Sigmoid colon (tissue), 4 donors: ENCODE measurements at regions not wholly inside any gene's neighbourhood (a gene's known extent, or its start where the extent isn't known, plus 50 kb on each side); places are given as distances from the start of the nearest gene placed in this dataset.

ENCODE experiments used
- EP300 ChIP-seq, 4 donors: sonication (generic); formaldehyde crosslinking; IDR thresholded peaks; one replicate each; pipeline ENCODE4 v1.6.1; 2017; ENCODE audit warnings: antibody characterized with exemption in 4 of 4
- POLR2A ChIP-seq, 2 donors: fragments of 450-650 bp; IDR thresholded peaks; one replicate each; pipeline ENCODE4 v1.6.1; 2016; ENCODE audit warnings: antibody characterized with exemption in 2 of 2, mild to moderate bottlenecking in 2 of 2, moderate library complexity in 2 of 2
- POLR2AphosphoS5 ChIP-seq, 4 donors: sonication (generic); formaldehyde crosslinking; IDR thresholded peaks; one replicate each; pipeline ENCODE4 v1.6.1; 2017; ENCODE audit warnings: antibody characterized with exemption in 4 of 4
- TF ChIP-seq, protein P1 (sequence below), 4 experiments: fragments of 450-650 bp in 3 of 4; fragments of 200-600 bp in 1 of 4; IDR thresholded peaks; one replicate each; pipeline ENCODE4 v1.5.1; 2016 to 2019; ENCODE audit warnings: antibody characterized with exemption in 4 of 4, mild to moderate bottlenecking in 3 of 4, moderate library complexity in 2 of 4

DNA sequence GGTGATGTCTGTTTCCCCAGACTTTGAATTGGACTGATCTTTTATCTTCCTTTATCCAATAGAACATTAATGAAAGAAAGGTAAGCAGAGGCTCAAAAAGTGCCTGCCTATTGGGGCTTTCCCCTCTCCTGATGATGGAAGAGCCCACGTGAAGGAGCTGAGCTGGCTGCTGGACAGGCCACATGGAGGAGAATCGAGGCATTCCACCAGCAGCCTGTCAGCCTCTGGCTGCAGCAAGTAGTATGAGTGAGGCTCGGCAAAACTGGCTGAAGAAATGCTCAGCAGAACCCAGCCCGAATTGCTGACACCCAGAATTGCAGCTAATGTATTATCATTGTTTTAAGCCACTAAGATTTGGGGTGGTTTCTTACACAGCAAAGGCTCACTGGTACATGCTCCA, 66.5 kb upstream of the STC2 start:
- TF ChIP-seq POLR2A (IDR thresholded peaks at IDR 0.05), result no peak
- TF ChIP-seq, protein P1, sequence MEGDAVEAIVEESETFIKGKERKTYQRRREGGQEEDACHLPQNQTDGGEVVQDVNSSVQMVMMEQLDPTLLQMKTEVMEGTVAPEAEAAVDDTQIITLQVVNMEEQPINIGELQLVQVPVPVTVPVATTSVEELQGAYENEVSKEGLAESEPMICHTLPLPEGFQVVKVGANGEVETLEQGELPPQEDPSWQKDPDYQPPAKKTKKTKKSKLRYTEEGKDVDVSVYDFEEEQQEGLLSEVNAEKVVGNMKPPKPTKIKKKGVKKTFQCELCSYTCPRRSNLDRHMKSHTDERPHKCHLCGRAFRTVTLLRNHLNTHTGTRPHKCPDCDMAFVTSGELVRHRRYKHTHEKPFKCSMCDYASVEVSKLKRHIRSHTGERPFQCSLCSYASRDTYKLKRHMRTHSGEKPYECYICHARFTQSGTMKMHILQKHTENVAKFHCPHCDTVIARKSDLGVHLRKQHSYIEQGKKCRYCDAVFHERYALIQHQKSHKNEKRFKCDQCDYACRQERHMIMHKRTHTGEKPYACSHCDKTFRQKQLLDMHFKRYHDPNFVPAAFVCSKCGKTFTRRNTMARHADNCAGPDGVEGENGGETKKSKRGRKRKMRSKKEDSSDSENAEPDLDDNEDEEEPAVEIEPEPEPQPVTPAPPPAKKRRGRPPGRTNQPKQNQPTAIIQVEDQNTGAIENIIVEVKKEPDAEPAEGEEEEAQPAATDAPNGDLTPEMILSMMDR (IDR thresholded peaks at IDR 0.05), result no peak
- no peak for TF ChIP-seq EP300 (IDR thresholded peaks at IDR 0.05)
- no peak for TF ChIP-seq POLR2AphosphoS5 (IDR thresholded peaks at IDR 0.05)
